GM21786 (cell line): ENCODE measurements at regions not wholly inside any gene's neighbourhood (a gene's known extent, or its start where the extent isn't known, plus 50 kb on each side); places are given as distances from the start of the nearest gene placed in this dataset.
"Not testable (repeated sequence)": the region's sequence is repeated elsewhere in the genome, so short reads cannot be mapped to it uniquely, and the experiment has no call there.

Experiments
- ATAC-seq: cut with Tn5 transposase; IDR thresholded peaks from one replicate; pipeline ENCODE4 v1.9.1; 2021; ENCODE audit not compliant: unreplicated experiment

- no peak for ATAC-seq
Observed at GRCh38 chr3:20572473-20572872, 386.5 kb upstream of the SGO1 start.

DNA sequence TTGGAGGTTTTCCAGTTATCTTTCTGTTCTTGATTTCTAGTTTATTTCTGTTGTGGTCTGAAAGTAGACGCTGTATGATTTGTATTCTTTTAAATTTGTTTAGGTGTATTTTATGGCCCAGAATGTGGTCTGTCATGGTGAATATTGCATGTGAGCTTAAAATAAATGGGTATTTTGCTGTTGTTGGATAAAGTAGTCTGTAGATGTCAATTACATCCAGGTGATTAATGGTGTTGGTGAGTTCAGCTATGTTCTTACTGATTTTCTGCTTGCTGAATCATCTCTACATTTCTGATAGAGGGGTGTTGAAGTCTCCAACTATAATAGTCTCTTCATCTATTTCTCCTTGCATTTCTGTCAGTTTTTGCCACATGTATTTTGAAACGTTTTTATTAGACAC lies 383.3 kb upstream of the SGO1 start:
- ATAC-seq = no peak

DNA sequence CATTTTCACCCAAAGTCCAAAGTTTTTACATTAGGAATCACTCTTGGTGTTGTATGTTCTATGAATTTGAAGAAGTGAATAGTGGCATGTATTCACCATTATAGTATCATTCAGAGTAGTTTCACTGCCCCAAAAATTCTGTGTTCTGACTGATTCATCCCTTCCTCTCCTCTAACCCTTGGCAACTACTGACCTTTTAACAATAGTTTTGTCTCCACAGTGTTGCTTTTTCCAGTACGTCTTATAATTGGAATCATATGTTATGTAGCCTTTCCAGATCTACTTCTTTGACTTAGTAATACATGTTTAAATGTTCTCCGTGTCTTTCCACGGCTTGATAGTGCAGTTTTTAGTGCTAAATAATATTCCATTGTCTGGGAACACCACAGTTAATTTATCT lies 379.0 kb upstream of the SGO1 start:
- ATAC-seq = no peak

DNA sequence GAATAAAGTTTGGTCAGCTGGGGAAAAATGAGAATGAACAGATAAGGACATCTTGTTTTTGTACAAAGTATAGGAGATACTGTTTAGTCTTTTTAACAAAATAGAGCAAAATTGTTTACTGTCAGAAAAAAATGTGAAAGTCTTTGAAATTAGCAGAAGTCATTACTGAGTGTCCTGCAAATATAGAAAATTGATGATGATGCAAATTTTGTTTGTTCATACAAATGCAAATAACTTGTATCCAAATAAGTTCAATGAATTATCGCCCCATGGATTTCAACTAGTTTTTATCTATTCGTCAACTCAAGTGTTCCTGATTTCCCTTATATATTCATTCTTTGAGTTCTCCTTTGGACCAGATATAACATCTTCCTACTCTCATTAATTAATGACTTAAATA lies 378.0 kb upstream of the SGO1 start:
- no peak for ATAC-seq

- ATAC-seq = no peak
Observed at GRCh38 chr3:20563251-20563650, 377.2 kb upstream of the SGO1 start.

DNA sequence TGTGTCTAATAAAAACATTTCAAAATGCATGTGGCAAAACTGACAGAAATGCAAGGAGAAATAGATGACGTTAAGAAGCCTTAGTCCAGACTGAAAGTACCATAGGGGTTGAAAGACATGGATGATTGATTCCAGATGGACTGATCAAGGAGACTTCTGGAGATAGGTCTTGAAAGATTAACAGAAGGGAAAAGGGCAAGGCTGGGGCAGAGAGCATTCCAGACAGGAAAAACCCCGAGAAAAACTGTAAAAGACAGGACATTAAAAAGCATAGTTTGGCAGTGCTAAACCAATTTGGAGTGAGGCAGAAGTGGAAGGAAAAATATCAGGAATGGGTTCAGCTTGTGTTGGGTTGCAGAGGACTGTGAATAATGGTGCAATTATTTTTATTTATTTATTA lies 375.2 kb upstream of the SGO1 start:
- no peak for ATAC-seq

- not testable (repeated sequence) for ATAC-seq
Observed at GRCh38 chr3:20560446-20560845, 374.4 kb upstream of the SGO1 start.

- no peak for ATAC-seq
Observed at GRCh38 chr3:20558161-20558560, 372.2 kb upstream of the SGO1 start.

GRCh38 chr3:20556661-20557060 lies 370.7 kb upstream of the SGO1 start:
- no peak for ATAC-seq

DNA sequence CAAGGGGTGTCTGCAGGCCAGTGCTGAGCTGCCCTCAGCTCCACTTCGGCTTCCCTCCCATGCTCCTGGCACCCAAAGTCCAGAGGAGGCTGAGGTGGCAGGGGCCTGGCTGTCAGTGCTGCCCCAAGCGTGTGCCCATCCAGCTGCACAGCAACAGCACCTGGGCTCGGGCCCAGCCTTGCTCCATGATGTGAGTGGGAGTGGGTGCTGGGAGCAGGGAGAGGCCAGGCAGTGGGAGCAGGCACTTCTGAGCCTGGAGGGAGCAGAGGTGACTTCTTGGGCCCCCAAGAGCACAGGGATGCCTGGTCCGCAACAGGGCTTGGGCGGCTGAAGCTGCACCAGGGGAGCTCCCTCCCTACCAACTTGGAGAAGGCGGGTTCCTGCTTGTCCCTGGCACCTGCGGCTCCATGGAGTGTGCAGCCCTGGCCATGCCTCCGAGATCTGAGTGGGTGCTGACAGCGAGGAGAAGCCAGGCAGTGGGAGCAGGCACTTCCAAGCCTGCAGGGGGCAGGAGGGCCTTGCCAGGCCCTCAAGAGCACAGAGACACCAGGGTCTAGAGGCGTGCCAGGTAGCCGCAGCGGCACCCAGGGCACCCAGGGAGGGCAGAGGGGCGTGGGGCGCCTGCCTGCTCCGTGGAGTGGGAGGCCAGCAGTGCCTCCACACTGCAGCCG lies 366.7 kb upstream of the SGO1 start:
- ATAC-seq = no peak

GRCh38 chr3:20547361-20548269 lies 361.6 kb upstream of the SGO1 start:
- ATAC-seq = not testable (repeated sequence)

DNA sequence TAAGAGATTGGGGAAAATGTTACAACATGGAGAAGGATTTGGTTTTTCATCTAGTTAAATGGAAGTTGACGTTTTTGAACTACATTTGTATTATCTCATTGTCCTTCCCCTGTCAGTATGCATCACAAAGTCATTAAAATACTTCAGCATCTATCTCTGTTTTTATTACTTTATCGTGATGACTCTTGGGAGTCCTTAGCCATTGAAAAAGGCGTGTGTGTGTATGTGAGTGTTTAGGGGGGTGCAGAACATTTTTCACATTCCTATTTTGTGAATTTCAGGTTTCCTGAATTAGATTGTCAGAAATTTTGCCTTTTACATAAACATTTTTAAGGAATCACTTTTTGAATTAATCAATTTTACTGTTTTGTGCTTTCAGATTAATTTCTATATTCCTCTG lies 360.6 kb upstream of the SGO1 start:
- no peak for ATAC-seq

- ATAC-seq = no peak
Observed at GRCh38 chr3:20543535-20544226, 357.7 kb upstream of the SGO1 start.

DNA sequence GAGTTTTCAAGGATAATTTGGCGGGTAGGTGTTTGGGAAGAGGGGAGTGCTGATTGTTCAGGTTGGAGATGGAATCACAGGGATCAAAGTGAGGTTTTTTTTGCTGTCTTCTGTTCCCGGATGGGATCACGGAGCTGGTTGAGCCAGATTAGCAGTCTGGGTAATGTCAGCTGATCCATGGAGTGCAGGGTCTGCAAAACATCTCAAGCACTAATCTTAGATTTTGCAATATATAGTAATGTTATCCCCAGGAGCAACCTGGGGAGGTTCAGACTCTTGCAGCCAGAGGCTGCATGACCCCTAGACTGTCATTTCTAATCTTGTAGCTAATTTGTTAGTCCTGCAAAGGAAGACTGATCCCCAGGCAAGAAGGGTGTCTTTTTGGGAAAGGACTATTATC lies 354.1 kb upstream of the SGO1 start:
- no peak for ATAC-seq

DNA sequence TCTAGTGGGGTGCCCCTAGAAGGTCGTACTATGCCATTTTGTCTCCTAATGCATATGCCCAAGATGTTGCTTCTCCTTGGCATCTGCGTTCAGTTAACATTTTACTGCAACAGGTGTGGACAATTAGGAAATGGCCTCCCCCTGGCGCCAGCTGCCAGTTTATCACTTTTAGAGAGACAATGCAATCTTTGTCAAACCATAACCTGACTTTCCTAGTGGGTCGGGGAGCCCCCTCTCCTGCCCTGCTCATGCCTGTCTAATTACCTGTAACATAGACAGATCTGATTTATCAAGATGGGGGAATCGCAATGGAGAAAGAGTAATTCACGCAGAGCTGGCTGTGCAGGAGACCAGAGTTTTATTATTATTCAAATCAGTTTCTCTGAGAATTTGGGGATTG lies 353.7 kb upstream of the SGO1 start:
- ATAC-seq = no peak

DNA sequence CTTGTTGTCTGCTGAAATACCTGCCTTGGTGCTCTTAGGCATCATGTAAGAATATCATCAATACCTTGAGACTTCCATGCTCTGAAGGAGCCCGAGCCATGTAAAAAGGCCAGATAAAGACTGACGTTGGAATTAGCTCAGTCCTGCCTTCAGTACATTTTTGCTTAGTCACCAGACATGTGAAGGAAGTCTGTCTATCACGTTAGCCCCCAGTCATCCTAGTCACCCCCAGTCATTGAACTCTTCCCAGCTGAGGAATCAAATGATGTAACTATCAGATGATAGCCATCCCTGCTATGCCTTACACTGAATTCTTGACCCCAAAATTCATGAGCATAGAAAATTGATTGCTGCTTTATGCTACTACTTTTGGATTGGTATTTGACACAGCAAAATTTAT lies 351.2 kb upstream of the SGO1 start:
- no peak for ATAC-seq

GRCh38 chr3:20529911-20530310 lies 343.9 kb upstream of the SGO1 start:
- no peak for ATAC-seq

GRCh38 chr3:20528180-20528770 lies 342.3 kb upstream of the SGO1 start:
- no peak for ATAC-seq

GRCh38 chr3:20527368-20527767 lies 341.4 kb upstream of the SGO1 start:
- ATAC-seq = no peak

DNA sequence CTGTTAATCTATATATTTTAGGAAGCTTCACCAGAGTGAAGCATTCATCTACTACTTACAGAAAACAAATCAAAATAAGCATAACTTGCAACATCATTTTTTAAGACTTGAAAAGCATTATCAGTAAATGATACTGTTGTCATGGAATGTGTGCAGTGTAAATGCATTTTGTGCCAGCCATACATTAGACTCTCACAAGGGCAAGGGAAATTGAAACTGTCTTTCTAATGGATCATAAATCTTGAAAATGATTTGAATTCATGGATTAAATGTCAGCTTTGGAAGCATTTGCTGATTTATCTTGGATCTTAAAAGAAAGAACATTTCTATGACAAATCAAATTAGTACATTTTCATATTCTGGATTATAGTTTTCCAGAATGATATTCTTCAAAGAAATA lies 338.3 kb upstream of the SGO1 start:
- no peak for ATAC-seq

GRCh38 chr3:20523293-20523692 lies 337.3 kb upstream of the SGO1 start:
- no peak for ATAC-seq
